RWPE1 (cell line): ENCODE measurements at regions not wholly inside any gene's neighbourhood (a gene's known extent, or its start where the extent isn't known, plus 50 kb on each side); places are given as distances from the start of the nearest gene placed in this dataset.

Experiments used
- CTCF ChIA-PET: fragments of 350-600 bp; sonication (Branson Sonifier 250); formaldehyde crosslinking; extraction: SDS; loops from one replicate; lab custom pipeline; 2021; lab: Yijun Ruan, JAX
- POLR2A ChIA-PET: fragments of 400-600 bp; formaldehyde crosslinking; extraction: SDS; loops from one replicate; lab custom pipeline; 2020; ENCODE audit warnings: antibody characterized with exemption; ENCODE audit not compliant: low non-redundant PET; lab: Yijun Ruan, JAX
- DNase-seq: peaks from one replicate; pipeline ENCODE4 v3.0.0; 2012; ENCODE audit warnings: low spot score
- H3K27ac ChIP-seq: fragments of 450-650 bp; 2 replicates; pipeline ENCODE4 v1.5.1; 2017
- TF ChIP-seq, protein P1 (sequence below): fragments of 450-650 bp; conservative IDR thresholded peaks from 2 replicates; pipeline ENCODE4 v1.5.1; 2017; ENCODE audit warnings: low read depth, mild to moderate bottlenecking

DNA sequence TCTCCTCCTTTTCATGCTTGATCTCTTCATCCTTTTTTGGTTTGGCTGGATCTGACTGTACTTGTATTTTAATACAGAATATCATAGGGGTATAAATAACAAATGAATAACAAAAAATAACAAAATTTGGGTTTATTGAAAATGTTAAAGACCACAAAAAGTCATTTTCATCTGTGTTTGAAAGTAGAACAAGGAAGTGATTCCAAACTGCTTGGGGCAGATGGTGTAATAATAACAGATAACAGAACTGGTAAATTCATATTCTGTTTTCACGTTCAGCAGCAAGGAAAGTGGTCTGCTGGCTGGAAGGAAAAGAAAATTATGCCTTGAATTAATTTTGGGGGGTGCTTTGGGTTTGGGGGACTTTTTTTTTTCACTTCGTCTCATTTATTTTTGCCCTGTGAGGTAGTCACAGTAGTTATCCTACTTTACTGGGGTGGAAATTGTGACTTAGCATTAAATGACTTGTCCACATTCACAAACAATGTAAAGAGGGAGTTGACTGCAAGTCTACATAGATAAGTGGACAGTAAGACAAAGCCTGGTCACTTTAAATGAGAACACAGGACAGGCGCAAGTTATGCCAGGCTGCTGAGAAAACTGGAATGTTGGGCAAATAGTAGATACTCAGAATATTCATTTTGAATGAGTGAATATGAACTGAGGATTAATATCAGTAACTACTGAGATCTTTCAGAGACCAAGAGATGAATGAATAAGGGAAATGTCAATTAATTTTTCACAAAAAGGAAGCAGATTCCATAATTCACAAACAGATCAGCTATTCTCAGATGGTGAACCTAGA, 193.9 kb upstream of the CITED2 start:
- no peak for DNase-seq
- ChIA-PET POLR2A (no interaction called here), CTCF (no interaction called here)
- TF ChIP-seq, protein P1, sequence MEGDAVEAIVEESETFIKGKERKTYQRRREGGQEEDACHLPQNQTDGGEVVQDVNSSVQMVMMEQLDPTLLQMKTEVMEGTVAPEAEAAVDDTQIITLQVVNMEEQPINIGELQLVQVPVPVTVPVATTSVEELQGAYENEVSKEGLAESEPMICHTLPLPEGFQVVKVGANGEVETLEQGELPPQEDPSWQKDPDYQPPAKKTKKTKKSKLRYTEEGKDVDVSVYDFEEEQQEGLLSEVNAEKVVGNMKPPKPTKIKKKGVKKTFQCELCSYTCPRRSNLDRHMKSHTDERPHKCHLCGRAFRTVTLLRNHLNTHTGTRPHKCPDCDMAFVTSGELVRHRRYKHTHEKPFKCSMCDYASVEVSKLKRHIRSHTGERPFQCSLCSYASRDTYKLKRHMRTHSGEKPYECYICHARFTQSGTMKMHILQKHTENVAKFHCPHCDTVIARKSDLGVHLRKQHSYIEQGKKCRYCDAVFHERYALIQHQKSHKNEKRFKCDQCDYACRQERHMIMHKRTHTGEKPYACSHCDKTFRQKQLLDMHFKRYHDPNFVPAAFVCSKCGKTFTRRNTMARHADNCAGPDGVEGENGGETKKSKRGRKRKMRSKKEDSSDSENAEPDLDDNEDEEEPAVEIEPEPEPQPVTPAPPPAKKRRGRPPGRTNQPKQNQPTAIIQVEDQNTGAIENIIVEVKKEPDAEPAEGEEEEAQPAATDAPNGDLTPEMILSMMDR, result no peak
- H3K27ac ChIP-seq, result no peak overlapping the region

DNA sequence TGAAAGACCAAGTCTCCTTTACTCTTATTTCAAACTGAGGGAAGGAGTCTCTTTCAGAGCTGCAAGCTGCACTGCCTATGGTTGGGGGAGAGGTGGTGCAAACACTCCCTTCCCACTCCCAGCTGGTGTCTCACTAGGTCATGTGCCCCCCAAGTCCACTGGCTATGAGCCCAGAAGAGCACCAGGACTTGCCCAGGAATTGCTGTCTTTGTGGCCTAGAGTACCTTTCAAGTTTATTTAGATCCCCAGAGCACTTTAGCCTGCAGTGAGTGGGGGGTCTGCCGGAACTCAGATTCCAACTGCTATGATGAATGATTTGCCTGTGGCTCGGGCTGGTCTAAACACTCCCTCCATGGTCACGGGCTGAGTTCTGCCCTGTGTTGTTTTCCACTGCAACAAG, 192.6 kb upstream of the CITED2 start:
- no peak overlapping the region for H3K27ac ChIP-seq
- DNase-seq, result no peak
- CTCF ChIA-PET, result no interaction called here
- TF ChIP-seq, protein P1, result no peak
- POLR2A ChIA-PET, result no interaction called here

DNA sequence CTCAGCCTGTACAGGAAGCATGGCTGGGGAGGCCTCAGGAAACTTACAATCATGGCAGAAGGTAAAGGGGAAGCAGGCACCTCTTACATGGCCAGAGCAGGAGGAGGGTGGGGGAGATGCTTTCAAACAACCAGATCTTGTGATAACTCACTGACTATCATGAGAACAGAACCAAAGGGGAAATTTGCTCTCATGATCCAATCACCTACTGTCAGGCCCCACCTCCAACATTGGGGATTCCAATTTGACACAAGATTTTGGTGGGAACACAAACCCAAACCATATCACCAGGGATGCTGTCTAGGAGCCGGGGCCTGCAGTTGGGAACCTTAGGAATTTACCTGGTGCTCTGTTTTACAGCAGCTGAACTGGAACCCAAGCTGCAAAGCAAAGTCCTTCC, 191.1 kb upstream of the CITED2 start:
- ChIA-PET POLR2A (no interaction called here), CTCF (no interaction called here)
- no peak overlapping the region for H3K27ac ChIP-seq
- TF ChIP-seq, protein P1, result no peak
- DNase-seq, result no peak

DNA sequence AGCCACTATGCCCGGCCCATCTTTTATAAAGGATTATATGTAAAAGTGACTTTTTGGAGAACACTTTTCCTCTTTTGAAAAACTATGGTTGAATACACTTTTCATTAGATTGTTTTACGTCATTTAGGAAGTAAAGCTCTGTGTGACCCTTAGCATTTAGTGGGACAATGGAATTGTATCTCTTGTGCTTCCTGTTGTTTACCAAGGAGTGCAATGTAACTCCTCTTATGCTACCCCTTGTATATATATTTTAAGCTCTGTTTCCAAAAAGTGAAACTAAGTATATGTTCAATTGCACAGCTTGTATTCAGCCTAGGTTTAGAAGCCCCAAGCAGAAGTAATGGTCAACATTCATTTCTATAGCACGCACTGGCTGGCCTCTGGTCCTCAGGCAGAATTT, 183.1 kb upstream of the CITED2 start:
- TF ChIP-seq, protein P1, result no peak
- ChIA-PET CTCF (interaction anchor here (0.6 kb wide), 2 partner anchors 1162 to 1746 kb away, joined by 3 to 7 read pairs; no protein-coding TSS in a partner anchor), POLR2A (no interaction called here)
- DNase-seq, result no peak
- no peak overlapping the region for H3K27ac ChIP-seq

- no peak for DNase-seq
- CTCF ChIA-PET, result interaction anchor here (0.6 kb wide), 1 partner anchor 180 kb away, joined by 3 read pairs; no protein-coding TSS in a partner anchor
- H3K27ac ChIP-seq, result no peak overlapping the region
- POLR2A ChIA-PET, result no interaction called here
- TF ChIP-seq, protein P1, result no peak
These were observed 182.1 kb upstream of the CITED2 start for GRCh38 chr6:139556532-139556931.

GRCh38 chr6:139553916-139554315, 179.5 kb upstream of the CITED2 start:
- CTCF ChIA-PET, result no interaction called here
- DNase-seq, result no peak
- H3K27ac ChIP-seq, result no peak overlapping the region
- TF ChIP-seq, protein P1, result no peak
- POLR2A ChIA-PET, result no interaction called here
